NT2/D1 (cell line): ENCODE measurements at regions not wholly inside any gene's neighbourhood (a gene's known extent, or its start where the extent isn't known, plus 50 kb on each side); places are given as distances from the start of the nearest gene placed in this dataset.
"Not testable (repeated sequence)": the region's sequence is repeated elsewhere in the genome, so short reads cannot be mapped to it uniquely, and the experiment has no call there.

ENCODE experiments used
- SUZ12 ChIP-seq: IDR thresholded peaks from 2 replicates; pipeline ENCODE4 v1.6.1; 2011; ENCODE audit not compliant: insufficient read length, insufficient read depth; ENCODE audit errors: extremely low read depth
- YY1 ChIP-seq: IDR thresholded peaks from 2 replicates; pipeline ENCODE4 v1.6.1; 2011; ENCODE audit not compliant: insufficient read length, insufficient read depth
- ZNF274 ChIP-seq: IDR thresholded peaks from 2 replicates; pipeline ENCODE4 v1.6.1; 2011; ENCODE audit warnings: mild to moderate bottlenecking, low read depth, low read length

DNA sequence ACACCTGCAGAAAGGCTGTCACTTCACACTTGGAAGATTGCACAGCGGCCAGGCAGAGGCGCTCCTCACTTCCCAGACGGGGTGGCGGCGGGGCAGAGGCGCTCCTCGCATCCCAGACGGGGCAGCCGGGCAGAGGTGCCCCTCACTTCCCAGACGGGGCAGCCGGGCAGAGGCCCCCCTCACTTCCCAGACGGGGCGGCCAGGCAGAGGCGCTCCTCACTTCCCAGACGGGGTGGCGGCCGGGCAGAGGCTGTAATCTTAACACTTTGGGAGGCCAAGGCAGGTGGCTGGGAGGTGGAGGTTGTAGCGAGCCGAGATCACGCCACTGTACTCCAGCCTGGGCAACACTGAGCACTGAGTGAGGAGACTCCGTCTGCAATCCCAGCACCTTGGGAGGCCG, 436.3 kb upstream of the ZP4 start:
- TF ChIP-seq YY1, ZNF274, SUZ12: not testable (repeated sequence)
